ENCODE measurements at regions not wholly inside any gene's neighbourhood (a gene's known extent, or its start where the extent isn't known, plus 50 kb on each side); places are given as distances from the start of the nearest gene placed in this dataset.
"Not testable (repeated sequence)": the region's sequence is repeated elsewhere in the genome, so short reads cannot be mapped to it uniquely, and the experiment has no call there.

- DNase-seq (ENCODE audit: low spot score in 2 of 2), result no peak
- H3K4me3 ChIP-seq, result no peak overlapping the region
- no peak overlapping the region for H3K27ac ChIP-seq
- H3K9me3 ChIP-seq, result no peaks in the 10 kb centered on the region
- no peaks in the 10 kb centered on the region for H3K4me1 ChIP-seq
- no peaks in the 10 kb centered on the region for H3K27me3 ChIP-seq
- no peak for TF ChIP-seq EP300 (IDR thresholded peaks at IDR 0.05)
- no peak for TF ChIP-seq POLR2AphosphoS5 (IDR thresholded peaks at IDR 0.05)
- TF ChIP-seq, protein P1, sequence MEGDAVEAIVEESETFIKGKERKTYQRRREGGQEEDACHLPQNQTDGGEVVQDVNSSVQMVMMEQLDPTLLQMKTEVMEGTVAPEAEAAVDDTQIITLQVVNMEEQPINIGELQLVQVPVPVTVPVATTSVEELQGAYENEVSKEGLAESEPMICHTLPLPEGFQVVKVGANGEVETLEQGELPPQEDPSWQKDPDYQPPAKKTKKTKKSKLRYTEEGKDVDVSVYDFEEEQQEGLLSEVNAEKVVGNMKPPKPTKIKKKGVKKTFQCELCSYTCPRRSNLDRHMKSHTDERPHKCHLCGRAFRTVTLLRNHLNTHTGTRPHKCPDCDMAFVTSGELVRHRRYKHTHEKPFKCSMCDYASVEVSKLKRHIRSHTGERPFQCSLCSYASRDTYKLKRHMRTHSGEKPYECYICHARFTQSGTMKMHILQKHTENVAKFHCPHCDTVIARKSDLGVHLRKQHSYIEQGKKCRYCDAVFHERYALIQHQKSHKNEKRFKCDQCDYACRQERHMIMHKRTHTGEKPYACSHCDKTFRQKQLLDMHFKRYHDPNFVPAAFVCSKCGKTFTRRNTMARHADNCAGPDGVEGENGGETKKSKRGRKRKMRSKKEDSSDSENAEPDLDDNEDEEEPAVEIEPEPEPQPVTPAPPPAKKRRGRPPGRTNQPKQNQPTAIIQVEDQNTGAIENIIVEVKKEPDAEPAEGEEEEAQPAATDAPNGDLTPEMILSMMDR (IDR thresholded peaks at IDR 0.05), result no peak
- TF ChIP-seq POLR2A (IDR thresholded peaks at IDR 0.05), result no peak
- H3K36me3 ChIP-seq, result no peaks in the 10 kb centered on the region
Measured at GRCh38 chr17:71639865-71640264, 481.0 kb upstream of the SOX9 start.

- H3K4me1 ChIP-seq; H3K36me3 ChIP-seq; H3K27me3 ChIP-seq; H3K27ac ChIP-seq; H3K4me3 ChIP-seq; H3K9me3 ChIP-seq; DNase-seq (ENCODE audit: low spot score in 2 of 2): not testable (repeated sequence)
- 79% methylated on average over 2 of the region's 2 CpGs for WGBS
Measured at GRCh38 chr17:71646890-71647289, 473.9 kb upstream of the SOX9 start.

DNA sequence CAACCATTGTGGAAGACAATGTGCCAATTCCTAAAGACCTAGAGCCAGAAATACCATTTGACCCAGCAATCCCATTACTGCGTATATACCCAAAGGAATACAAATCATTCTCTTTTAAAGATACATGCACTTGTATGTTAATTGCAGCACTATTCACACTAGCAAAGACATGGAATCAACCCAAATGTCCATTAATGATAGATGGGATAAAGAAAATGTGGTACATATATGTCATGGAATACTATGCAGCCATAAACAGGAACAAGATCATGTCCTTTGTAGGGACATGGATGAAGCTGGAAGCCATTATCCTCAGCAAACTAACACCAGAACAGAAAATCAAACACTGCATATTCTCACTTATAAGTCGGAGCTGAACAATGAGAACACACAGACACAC lies 472.5 kb upstream of the SOX9 start:
- not testable (repeated sequence) for H3K27ac ChIP-seq; H3K4me1 ChIP-seq; H3K36me3 ChIP-seq; DNase-seq (ENCODE audit: low spot score in 2 of 2); H3K4me3 ChIP-seq; H3K27me3 ChIP-seq; H3K9me3 ChIP-seq
- WGBS, result 97% methylated on average over 2 of the region's 2 CpGs

DNA sequence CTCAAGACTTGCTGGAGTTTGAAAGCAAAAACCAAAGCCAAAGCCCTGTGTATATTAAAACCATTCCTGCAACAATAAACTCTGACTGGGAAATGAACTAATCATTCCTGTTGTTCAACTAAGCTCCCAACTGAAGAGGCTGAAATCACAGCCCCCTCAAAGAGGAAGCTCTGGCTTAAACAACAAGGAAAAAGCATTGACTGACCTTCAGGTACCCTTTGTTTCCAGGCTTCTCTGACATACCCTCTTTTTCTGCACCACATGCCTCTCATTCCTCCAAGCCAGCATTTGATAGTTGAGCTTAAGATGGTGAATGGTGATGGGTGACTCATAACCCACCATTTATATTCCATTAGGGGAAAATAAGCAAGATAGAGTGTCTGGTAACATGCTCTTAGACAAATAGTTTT lies 470.9 kb upstream of the SOX9 start:
- Histone ChIP-seq H3K27me3 (no peaks in the 10 kb centered on the region), H3K9me3 (peaks cover 3% of the 10 kb centered on the region), H3K27ac (no peak overlapping the region), H3K36me3 (no peaks in the 10 kb centered on the region), H3K4me1 (no peaks in the 10 kb centered on the region), H3K4me3 (no peak overlapping the region)
- DNase-seq (ENCODE audit: low spot score in 2 of 2), result no peak
- TF ChIP-seq POLR2AphosphoS5 (IDR thresholded peaks at IDR 0.05), result no peak
- no peak for TF ChIP-seq POLR2A (IDR thresholded peaks at IDR 0.05)
- no peak for TF ChIP-seq EP300 (IDR thresholded peaks at IDR 0.05)

GRCh38 chr17:71655542-71655941 lies 465.3 kb upstream of the SOX9 start:
- H3K4me3 ChIP-seq, result no peak overlapping the region
- TF ChIP-seq POLR2A (IDR thresholded peaks at IDR 0.05) (no peak), EP300 (IDR thresholded peaks at IDR 0.05) (no peak), POLR2AphosphoS5 (IDR thresholded peaks at IDR 0.05) (no peak)
- TF ChIP-seq, protein P1 (IDR thresholded peaks at IDR 0.05), result no peak
- no peaks in the 10 kb centered on the region for H3K27me3 ChIP-seq
- no peaks in the 10 kb centered on the region for H3K9me3 ChIP-seq
- H3K4me1 ChIP-seq, result no peaks in the 10 kb centered on the region
- no peak overlapping the region for H3K27ac ChIP-seq
- DNase-seq (ENCODE audit: low spot score in 2 of 2), result no peak
- no peaks in the 10 kb centered on the region for H3K36me3 ChIP-seq

GRCh38 chr17:71656964-71657858 lies 463.6 kb upstream of the SOX9 start:
- no peak for DNase-seq (ENCODE audit: low spot score in 2 of 2)
- H3K4me1 ChIP-seq, result no peaks in the 10 kb centered on the region
- H3K4me3 ChIP-seq, result no peak overlapping the region
- no peaks in the 10 kb centered on the region for H3K9me3 ChIP-seq
- H3K36me3 ChIP-seq, result no peaks in the 10 kb centered on the region
- no peak overlapping the region for H3K27ac ChIP-seq
- WGBS, result 67% methylated on average over 6 of the region's 6 CpGs
- no peak for TF ChIP-seq POLR2AphosphoS5 (IDR thresholded peaks at IDR 0.05)
- H3K27me3 ChIP-seq, result no peaks in the 10 kb centered on the region

- WGBS, result 84% methylated on average over 9 of the region's 9 CpGs
- Histone ChIP-seq H3K27me3 (no peaks in the 10 kb centered on the region), H3K9me3 (no peaks in the 10 kb centered on the region)
Measured at GRCh38 chr17:71658996-71659395, 461.8 kb upstream of the SOX9 start.

More at GRCh38 chr17:71658996-71659395, 461.8 kb upstream of the SOX9 start:
- DNase-seq (ENCODE audit: low spot score in 2 of 2), result no peak
- H3K4me3 ChIP-seq, result no peak overlapping the region
- no peaks in the 10 kb centered on the region for H3K4me1 ChIP-seq
- H3K27ac ChIP-seq, result no peak overlapping the region
- H3K36me3 ChIP-seq, result no peaks in the 10 kb centered on the region
- TF ChIP-seq EP300 (IDR thresholded peaks at IDR 0.05) (no peak), POLR2A (IDR thresholded peaks at IDR 0.05) (no peak)
- TF ChIP-seq, protein P1 (IDR thresholded peaks at IDR 0.05), result no peak
